K562 (cell line): ENCODE measurements at regions not wholly inside any gene's neighbourhood (a gene's known extent, or its start where the extent isn't known, plus 50 kb on each side); places are given as distances from the start of the nearest gene placed in this dataset.

Experiments used
- ATAC-seq: fragments of 200-7000 bp; cut with Tn5 transposase; 3 replicates; pipeline ENCODE4 v1.9.1; 2020; ENCODE audit warnings: moderate library complexity
- BruUV-seq: library from RNA; stranded (reverse); fragments of 400-500 nt; replicated peaks from 2 replicates; lab custom pipeline; 2021; lab: Mats Ljungman, UMichigan
- CTCF ChIA-PET: fragments of 300-600 bp; formaldehyde crosslinking; extraction: SDS; loops from one replicate; lab custom pipeline; 2021; ENCODE audit warnings: low intra/inter-chr PET ratio; lab: Yijun Ruan, JAX
- POLR2A ChIA-PET: fragments of 300-600, 350-650 bp; sonication (Branson Sonifier 250); formaldehyde crosslinking; extraction: SDS; loops from one replicate; lab custom pipeline; 2021; ENCODE audit warnings: antibody characterized with exemption, inconsistent platforms; lab: Yijun Ruan, JAX
- DNase-seq, 4 experiments: peaks; one replicate each; pipeline versions ENCODE4 v3.0.0 to v3.0.0-alpha.2; 2011 to 2018; ENCODE audit warnings: low spot score in 3 of 4, mixed read lengths in 3 of 4; ENCODE audit errors: extremely low read depth in 1 of 4
- FAIRE-seq: peaks from 2 replicates; lab custom pipeline; 2011; peaks lifted over from hg19 to GRCh38; lab: Jason Lieb, UNC
- H2AFZ ChIP-seq: 2 replicates; pipeline ENCODE4 v1.6.0; 2011; ENCODE audit warnings: low read depth, low read length, control low read depth, inconsistent platforms
- H3K27ac ChIP-seq: fragments of 200-600 bp; 3 replicates; pipeline ENCODE4 v1.8.0; 2011; ENCODE audit warnings: low read depth, mild to moderate bottlenecking, control low read depth, inconsistent platforms, low read length, moderate library complexity, mixed read lengths; ENCODE audit errors: extremely low read depth
- H3K27me3 ChIP-seq, 2 experiments: fragments of 300-600 bp in 1 of 2; 2 replicates in 1 of 2; 3 replicates in 1 of 2; pipeline versions ENCODE4 v1.6.0 to v1.8.0; 2011; ENCODE audit warnings: inconsistent platforms in 2 of 2, low read length in 2 of 2, mild to moderate bottlenecking in 1 of 2, mixed read lengths in 1 of 2, moderate library complexity in 1 of 2; ENCODE audit not compliant: control insufficient read depth in 2 of 2, insufficient read depth in 2 of 2
- H3K36me3 ChIP-seq: fragments of 300-600 bp; 3 replicates; pipeline ENCODE4 v1.8.0; 2011; ENCODE audit warnings: mild to moderate bottlenecking, low read length, inconsistent platforms; ENCODE audit not compliant: control insufficient read depth, insufficient read depth
- H3K4me1 ChIP-seq, 2 experiments: fragments of 200-600 bp in 1 of 2; replicated peaks in 1 of 2; 2 replicates in 1 of 2; 3 replicates in 1 of 2; pipeline versions ENCODE4 v1.5.1 to v1.8.0; 2011; ENCODE audit warnings: inconsistent platforms in 2 of 2, low read length in 2 of 2, mild to moderate bottlenecking in 1 of 2, mixed read lengths in 1 of 2, moderate library complexity in 1 of 2; ENCODE audit not compliant: control insufficient read depth in 2 of 2, insufficient read depth in 2 of 2
- H3K4me2 ChIP-seq: 2 replicates; pipeline ENCODE4 v1.6.1; 2011; ENCODE audit warnings: low read length, control low read depth, inconsistent platforms, mixed read lengths; ENCODE audit not compliant: insufficient read depth
- H3K4me3 ChIP-seq: fragments of 200-600 bp; sonication (generic), shearing (Covaris generic); 2 replicates; pipeline ENCODE4 v1.5.1; 2016; ENCODE audit warnings: control low read depth, inconsistent platforms
- H3K79me2 ChIP-seq: fragments of 200-600 bp; 3 replicates; pipeline ENCODE4 v1.8.0; 2011; ENCODE audit warnings: low read length, inconsistent platforms; ENCODE audit not compliant: control insufficient read depth, insufficient read depth
- H3K9ac ChIP-seq, 2 experiments: 2 replicates each; pipeline versions ENCODE4 v1.6.0 to v1.6.1; 2011; ENCODE audit warnings: low read depth in 2 of 2, low read length in 2 of 2, control low read depth in 1 of 2, inconsistent platforms in 1 of 2, mild to moderate bottlenecking in 1 of 2, mixed read lengths in 1 of 2; ENCODE audit not compliant: insufficient read depth in 1 of 2
- H3K9me1 ChIP-seq: one replicate; pipeline ENCODE4 v1.6.0; 2011; ENCODE audit warnings: inconsistent platforms, mild to moderate bottlenecking, low read length, moderate library complexity; ENCODE audit not compliant: control insufficient read depth, insufficient read depth
- H3K9me3 ChIP-seq: replicated peaks from 2 replicates; pipeline ENCODE4 v1.5.1; 2011; ENCODE audit warnings: low read depth, low read length, inconsistent platforms; ENCODE audit not compliant: control insufficient read depth, insufficient read depth
- H4K20me1 ChIP-seq: replicated peaks from 2 replicates; pipeline ENCODE4 v1.6.1; 2011; ENCODE audit warnings: low read length, inconsistent platforms, mixed read lengths; ENCODE audit not compliant: control insufficient read depth, insufficient read depth
- BHLHE40 ChIP-seq: IDR thresholded peaks from 2 replicates; pipeline ENCODE4 v1.6.1; 2011; ENCODE audit warnings: low read length, improper control_type of control experiment
- FOXJ2 ChIP-seq: fragments of 200-800 bp; sonication (Bioruptor generic); IDR thresholded peaks from 2 replicates; pipeline ENCODE4 v1.6.1; 2016; ENCODE audit warnings: missing genetic modification characterization, missing compliant biosample characterization
- KAT2B ChIP-seq: IDR thresholded peaks from one replicate; pipeline ENCODE4 v1.6.1; 2012; ENCODE audit warnings: low read depth, mild to moderate bottlenecking, control low read depth, inconsistent platforms, low read length, moderate library complexity
- NCOR1 ChIP-seq: fragments of 450-650 bp; IDR thresholded peaks from 2 replicates; pipeline ENCODE4 v1.6.1; 2016; ENCODE audit warnings: mild to moderate bottlenecking, moderate library complexity
- OTX1 ChIP-seq: fragments of 450-650 bp; formaldehyde crosslinking; IDR thresholded peaks from 2 replicates; pipeline ENCODE4 v1.4.0; 2022; ENCODE audit warnings: mild to moderate bottlenecking
- PTTG1 ChIP-seq: fragments of 450-650 bp; IDR thresholded peaks from 2 replicates; pipeline ENCODE4 v1.6.1; 2016; ENCODE audit warnings: low read depth, mild to moderate bottlenecking, missing genetic modification characterization, missing compliant biosample characterization
- RBM39 ChIP-seq: fragments of 200-400 bp; formaldehyde crosslinking; optimal IDR thresholded peaks from 2 replicates; pipeline ENCODE3; 2018; ENCODE audit warnings: low read depth, low read length
- STAT5A ChIP-seq: IDR thresholded peaks from 2 replicates; pipeline ENCODE4 v1.6.1; 2012; ENCODE audit warnings: low read length, inconsistent platforms, borderline replicate concordance
- ZNF124 ChIP-seq: sonication (generic); formaldehyde crosslinking; IDR thresholded peaks from 2 replicates; pipeline ENCODE4 v1.8.1; 2022; ENCODE audit warnings: missing genetic modification reagents
- ZNF77 ChIP-seq: fragments of 250-450 bp; sonication (Bioruptor Pico); IDR thresholded peaks from 2 replicates; pipeline ENCODE4 v1.5.0; 2020
- in situ Hi-C: fragments of 300-500 bp; cut with MboI; formaldehyde crosslinking; loops from 4 replicates; pipeline ENCODE4 v1.15.0; 2018; ENCODE audit warnings: inconsistent platforms, mixed read lengths
- intact Hi-C: fragments of 100-400 bp; cut with micrococcal nuclease; formaldehyde crosslinking; loops from 2 replicates; pipeline ENCODE4 v1.14.2; 2022
- TF ChIP-seq, protein P1 (sequence below): fragments of 450-650 bp; IDR thresholded peaks from 2 replicates; pipeline ENCODE4 v1.6.1; 2016; ENCODE audit warnings: mild to moderate bottlenecking, moderate library complexity
- TF ChIP-seq, protein P2 (sequence below): fragments of 250-450 bp; sonication (Bioruptor Pico); IDR thresholded peaks from 2 replicates; pipeline ENCODE4 v1.8.0; 2021; ENCODE audit warnings: moderate library complexity, mild to moderate bottlenecking, inconsistent platforms
- TF ChIP-seq, protein P3 (sequence below): fragments of 200-800 bp; sonication (Bioruptor generic); IDR thresholded peaks from 2 replicates; pipeline ENCODE4 v1.6.1; 2017; ENCODE audit warnings: missing genetic modification characterization, missing compliant biosample characterization

DNA sequence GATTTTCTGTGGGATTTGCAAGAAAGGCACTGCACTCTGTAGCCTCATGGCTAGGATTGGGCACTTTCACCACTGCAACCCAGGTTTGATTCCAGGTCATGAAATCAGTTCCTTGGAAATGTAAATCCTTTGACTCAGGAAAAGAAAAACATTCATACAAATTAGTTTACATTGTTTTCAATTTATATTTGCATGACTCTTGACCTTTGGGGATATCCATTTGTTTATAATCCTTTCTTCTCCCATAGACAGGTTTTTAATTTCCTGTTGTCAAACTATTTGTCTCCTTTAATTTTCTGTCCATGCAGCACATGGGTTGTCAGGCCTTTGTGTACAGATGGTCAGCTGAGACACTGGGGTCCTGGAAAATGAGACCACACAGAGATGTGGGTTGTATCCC, 801.5 kb downstream of the NR2F1-AS1 start:
- no peak overlapping the region for H2AFZ ChIP-seq
- CTCF ChIA-PET = no interaction called here
- intact Hi-C loops = no loop called here
- TF ChIP-seq STAT5A (no peak), KAT2B (no peak), ZNF124 (CRISPR knock-in tag) (no peak), FOXJ2 (tag) (no peak), PTTG1 (no peak), ZNF77 (CRISPR knock-in tag) (no peak), RBM39 (no peak), BHLHE40 (no peak), OTX1 (CRISPR knock-in tag) (no peak), NCOR1 (no peak)
- TF ChIP-seq, protein P1, sequence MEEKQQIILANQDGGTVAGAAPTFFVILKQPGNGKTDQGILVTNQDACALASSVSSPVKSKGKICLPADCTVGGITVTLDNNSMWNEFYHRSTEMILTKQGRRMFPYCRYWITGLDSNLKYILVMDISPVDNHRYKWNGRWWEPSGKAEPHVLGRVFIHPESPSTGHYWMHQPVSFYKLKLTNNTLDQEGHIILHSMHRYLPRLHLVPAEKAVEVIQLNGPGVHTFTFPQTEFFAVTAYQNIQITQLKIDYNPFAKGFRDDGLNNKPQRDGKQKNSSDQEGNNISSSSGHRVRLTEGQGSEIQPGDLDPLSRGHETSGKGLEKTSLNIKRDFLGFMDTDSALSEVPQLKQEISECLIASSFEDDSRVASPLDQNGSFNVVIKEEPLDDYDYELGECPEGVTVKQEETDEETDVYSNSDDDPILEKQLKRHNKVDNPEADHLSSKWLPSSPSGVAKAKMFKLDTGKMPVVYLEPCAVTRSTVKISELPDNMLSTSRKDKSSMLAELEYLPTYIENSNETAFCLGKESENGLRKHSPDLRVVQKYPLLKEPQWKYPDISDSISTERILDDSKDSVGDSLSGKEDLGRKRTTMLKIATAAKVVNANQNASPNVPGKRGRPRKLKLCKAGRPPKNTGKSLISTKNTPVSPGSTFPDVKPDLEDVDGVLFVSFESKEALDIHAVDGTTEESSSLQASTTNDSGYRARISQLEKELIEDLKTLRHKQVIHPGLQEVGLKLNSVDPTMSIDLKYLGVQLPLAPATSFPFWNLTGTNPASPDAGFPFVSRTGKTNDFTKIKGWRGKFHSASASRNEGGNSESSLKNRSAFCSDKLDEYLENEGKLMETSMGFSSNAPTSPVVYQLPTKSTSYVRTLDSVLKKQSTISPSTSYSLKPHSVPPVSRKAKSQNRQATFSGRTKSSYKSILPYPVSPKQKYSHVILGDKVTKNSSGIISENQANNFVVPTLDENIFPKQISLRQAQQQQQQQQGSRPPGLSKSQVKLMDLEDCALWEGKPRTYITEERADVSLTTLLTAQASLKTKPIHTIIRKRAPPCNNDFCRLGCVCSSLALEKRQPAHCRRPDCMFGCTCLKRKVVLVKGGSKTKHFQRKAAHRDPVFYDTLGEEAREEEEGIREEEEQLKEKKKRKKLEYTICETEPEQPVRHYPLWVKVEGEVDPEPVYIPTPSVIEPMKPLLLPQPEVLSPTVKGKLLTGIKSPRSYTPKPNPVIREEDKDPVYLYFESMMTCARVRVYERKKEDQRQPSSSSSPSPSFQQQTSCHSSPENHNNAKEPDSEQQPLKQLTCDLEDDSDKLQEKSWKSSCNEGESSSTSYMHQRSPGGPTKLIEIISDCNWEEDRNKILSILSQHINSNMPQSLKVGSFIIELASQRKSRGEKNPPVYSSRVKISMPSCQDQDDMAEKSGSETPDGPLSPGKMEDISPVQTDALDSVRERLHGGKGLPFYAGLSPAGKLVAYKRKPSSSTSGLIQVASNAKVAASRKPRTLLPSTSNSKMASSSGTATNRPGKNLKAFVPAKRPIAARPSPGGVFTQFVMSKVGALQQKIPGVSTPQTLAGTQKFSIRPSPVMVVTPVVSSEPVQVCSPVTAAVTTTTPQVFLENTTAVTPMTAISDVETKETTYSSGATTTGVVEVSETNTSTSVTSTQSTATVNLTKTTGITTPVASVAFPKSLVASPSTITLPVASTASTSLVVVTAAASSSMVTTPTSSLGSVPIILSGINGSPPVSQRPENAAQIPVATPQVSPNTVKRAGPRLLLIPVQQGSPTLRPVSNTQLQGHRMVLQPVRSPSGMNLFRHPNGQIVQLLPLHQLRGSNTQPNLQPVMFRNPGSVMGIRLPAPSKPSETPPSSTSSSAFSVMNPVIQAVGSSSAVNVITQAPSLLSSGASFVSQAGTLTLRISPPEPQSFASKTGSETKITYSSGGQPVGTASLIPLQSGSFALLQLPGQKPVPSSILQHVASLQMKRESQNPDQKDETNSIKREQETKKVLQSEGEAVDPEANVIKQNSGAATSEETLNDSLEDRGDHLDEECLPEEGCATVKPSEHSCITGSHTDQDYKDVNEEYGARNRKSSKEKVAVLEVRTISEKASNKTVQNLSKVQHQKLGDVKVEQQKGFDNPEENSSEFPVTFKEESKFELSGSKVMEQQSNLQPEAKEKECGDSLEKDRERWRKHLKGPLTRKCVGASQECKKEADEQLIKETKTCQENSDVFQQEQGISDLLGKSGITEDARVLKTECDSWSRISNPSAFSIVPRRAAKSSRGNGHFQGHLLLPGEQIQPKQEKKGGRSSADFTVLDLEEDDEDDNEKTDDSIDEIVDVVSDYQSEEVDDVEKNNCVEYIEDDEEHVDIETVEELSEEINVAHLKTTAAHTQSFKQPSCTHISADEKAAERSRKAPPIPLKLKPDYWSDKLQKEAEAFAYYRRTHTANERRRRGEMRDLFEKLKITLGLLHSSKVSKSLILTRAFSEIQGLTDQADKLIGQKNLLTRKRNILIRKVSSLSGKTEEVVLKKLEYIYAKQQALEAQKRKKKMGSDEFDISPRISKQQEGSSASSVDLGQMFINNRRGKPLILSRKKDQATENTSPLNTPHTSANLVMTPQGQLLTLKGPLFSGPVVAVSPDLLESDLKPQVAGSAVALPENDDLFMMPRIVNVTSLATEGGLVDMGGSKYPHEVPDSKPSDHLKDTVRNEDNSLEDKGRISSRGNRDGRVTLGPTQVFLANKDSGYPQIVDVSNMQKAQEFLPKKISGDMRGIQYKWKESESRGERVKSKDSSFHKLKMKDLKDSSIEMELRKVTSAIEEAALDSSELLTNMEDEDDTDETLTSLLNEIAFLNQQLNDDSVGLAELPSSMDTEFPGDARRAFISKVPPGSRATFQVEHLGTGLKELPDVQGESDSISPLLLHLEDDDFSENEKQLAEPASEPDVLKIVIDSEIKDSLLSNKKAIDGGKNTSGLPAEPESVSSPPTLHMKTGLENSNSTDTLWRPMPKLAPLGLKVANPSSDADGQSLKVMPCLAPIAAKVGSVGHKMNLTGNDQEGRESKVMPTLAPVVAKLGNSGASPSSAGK = no peak
- TF ChIP-seq, protein P2, sequence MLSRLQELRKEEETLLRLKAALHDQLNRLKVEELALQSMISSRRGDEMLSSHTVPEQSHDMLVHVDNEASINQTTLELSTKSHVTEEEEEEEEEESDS (CRISPR knock-in tag) = no peak
- TF ChIP-seq, protein P3, sequence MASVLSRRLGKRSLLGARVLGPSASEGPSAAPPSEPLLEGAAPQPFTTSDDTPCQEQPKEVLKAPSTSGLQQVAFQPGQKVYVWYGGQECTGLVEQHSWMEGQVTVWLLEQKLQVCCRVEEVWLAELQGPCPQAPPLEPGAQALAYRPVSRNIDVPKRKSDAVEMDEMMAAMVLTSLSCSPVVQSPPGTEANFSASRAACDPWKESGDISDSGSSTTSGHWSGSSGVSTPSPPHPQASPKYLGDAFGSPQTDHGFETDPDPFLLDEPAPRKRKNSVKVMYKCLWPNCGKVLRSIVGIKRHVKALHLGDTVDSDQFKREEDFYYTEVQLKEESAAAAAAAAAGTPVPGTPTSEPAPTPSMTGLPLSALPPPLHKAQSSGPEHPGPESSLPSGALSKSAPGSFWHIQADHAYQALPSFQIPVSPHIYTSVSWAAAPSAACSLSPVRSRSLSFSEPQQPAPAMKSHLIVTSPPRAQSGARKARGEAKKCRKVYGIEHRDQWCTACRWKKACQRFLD (CRISPR knock-in tag) = no peak

More for the DNA sequence above, 801.5 kb downstream of the NR2F1-AS1 start:
- in situ Hi-C loops = no loop called here
- H3K4me2 ChIP-seq = no peak overlapping the region
- FAIRE-seq (no peak), ATAC-seq (no peak), DNase-seq (no peak)
- no peaks in the 10 kb centered on the region for H4K20me1 ChIP-seq
- no peaks in the 10 kb centered on the region for H3K27me3 ChIP-seq
- H3K27ac ChIP-seq = no peak overlapping the region
- H3K9me1 ChIP-seq = no peaks in the 10 kb centered on the region
- no peak overlapping the region for H3K9ac ChIP-seq
- no TSS peak for BruUV-seq
- no peaks in the 10 kb centered on the region for H3K9me3 ChIP-seq
- H3K36me3 ChIP-seq = no peaks in the 10 kb centered on the region
- H3K79me2 ChIP-seq = no peaks in the 10 kb centered on the region
- H3K4me3 ChIP-seq = no peak overlapping the region
- no peaks in the 10 kb centered on the region for H3K4me1 ChIP-seq
- POLR2A ChIA-PET = no interaction called here
